GM20000 (cell line): ENCODE measurements at regions not wholly inside any gene's neighbourhood (a gene's known extent, or its start where the extent isn't known, plus 50 kb on each side); places are given as distances from the start of the nearest gene placed in this dataset.
"Not testable (repeated sequence)": the region's sequence is repeated elsewhere in the genome, so short reads cannot be mapped to it uniquely, and the experiment has no call there.

ENCODE experiments used
- DNase-seq: peaks from one replicate; pipeline ENCODE4 v3.0.0; 2012; ENCODE audit warnings: low spot score
- CTCF ChIP-seq: IDR thresholded peaks from 2 replicates; pipeline ENCODE4 v1.5.1; 2012; ENCODE audit warnings: mild to moderate bottlenecking, control low read depth; ENCODE audit errors: extremely low read depth, missing control alignments

GRCh38 chr6:37078814-37079213, 73.4 kb downstream of the FGD2 start:
- no peak for DNase-seq
- TF ChIP-seq CTCF: no peak

- no peak for DNase-seq
- no peak for TF ChIP-seq CTCF
These were observed 75.7 kb downstream of the FGD2 start for GRCh38 chr6:37081042-37081607.

GRCh38 chr6:37082390-37083130, 77.1 kb downstream of the FGD2 start:
- TF ChIP-seq CTCF: no peak

GRCh38 chr6:37083243-37084138, 78.0 kb downstream of the FGD2 start:
- no peak for DNase-seq
- no peak for TF ChIP-seq CTCF

More at GRCh38 chr6:37082390-37083130, 77.1 kb downstream of the FGD2 start:
- DNase-seq: no peak

GRCh38 chr6:37084665-37085064, 79.2 kb downstream of the FGD2 start:
- DNase-seq: not testable (repeated sequence)

- no peak for TF ChIP-seq CTCF
- DNase-seq: no peak
These were observed 79.7 kb downstream of the FGD2 start for GRCh38 chr6:37085198-37085597.

GRCh38 chr6:37088897-37089296, 81.1 kb upstream of the PIM1 start:
- no peak for DNase-seq
- no peak for TF ChIP-seq CTCF
